Loucy (cell line): ENCODE measurements at regions not wholly inside any gene's neighbourhood (a gene's known extent, or its start where the extent isn't known, plus 50 kb on each side); places are given as distances from the start of the nearest gene placed in this dataset.

Experiments used
- CTCF ChIP-seq: fragments of 200-600 bp; sonication (generic); conservative IDR thresholded peaks from 2 replicates; pipeline ENCODE4 v1.5.1; 2014; ENCODE audit warnings: mild to moderate bottlenecking, antibody characterized with exemption, low read length
- EZH2phosphoT487 ChIP-seq: fragments of 200-600 bp; IDR thresholded peaks from 2 replicates; pipeline ENCODE4 v1.6.1; 2018; ENCODE audit warnings: antibody characterized with exemption, mild to moderate bottlenecking, moderate library complexity, borderline replicate concordance

- TF ChIP-seq CTCF (no peak), EZH2phosphoT487 (no peak)
Measured at GRCh38 chr6:33914645-33915044, 110.8 kb upstream of the MLN start.
